ENCODE measurements at regions not wholly inside any gene's neighbourhood (a gene's known extent, or its start where the extent isn't known, plus 50 kb on each side); places are given as distances from the start of the nearest gene placed in this dataset.

GRCh38 chr12:85676816-85677749 lies 159.1 kb downstream of the RASSF9 start:
- in situ Hi-C loops (cut with HindIII; ENCODE audit: low pct_unique_long_range_greater_than_20kb, low sequenced_read_pairs) = no loop called here
- no peak for DNase-seq (ENCODE audit: low read depth, low spot score)

GRCh38 chr12:85679296-85679695 lies 156.9 kb downstream of the RASSF9 start:
- no peak for DNase-seq (ENCODE audit: low read depth, low spot score)
- in situ Hi-C loops (cut with HindIII; ENCODE audit: low pct_unique_long_range_greater_than_20kb, low sequenced_read_pairs) = no loop called here

GRCh38 chr12:85680881-85681280 lies 155.3 kb downstream of the RASSF9 start:
- DNase-seq (ENCODE audit: low read depth, low spot score) = no peak
- in situ Hi-C loops (cut with HindIII; ENCODE audit: low pct_unique_long_range_greater_than_20kb, low sequenced_read_pairs) = no loop called here

- in situ Hi-C loops (cut with HindIII; ENCODE audit: low pct_unique_long_range_greater_than_20kb, low sequenced_read_pairs) = no loop called here
- no peak for DNase-seq (ENCODE audit: low read depth, low spot score)
These were observed 154.9 kb downstream of the RASSF9 start for GRCh38 chr12:85681333-85681732.

GRCh38 chr12:85683051-85683450 lies 153.2 kb downstream of the RASSF9 start:
- in situ Hi-C loops (cut with HindIII; ENCODE audit: low pct_unique_long_range_greater_than_20kb, low sequenced_read_pairs) = no loop called here
- DNase-seq (ENCODE audit: low read depth, low spot score) = no peak

- no peak for DNase-seq (ENCODE audit: low read depth, low spot score)
- in situ Hi-C loops (cut with HindIII; ENCODE audit: low pct_unique_long_range_greater_than_20kb, low sequenced_read_pairs) = no loop called here
These were observed 147.4 kb downstream of the RASSF9 start for GRCh38 chr12:85688837-85689236.

GRCh38 chr12:85690146-85690545 lies 146.1 kb downstream of the RASSF9 start:
- DNase-seq (ENCODE audit: low read depth, low spot score) = peak; percentile 73
- in situ Hi-C loops (cut with HindIII; ENCODE audit: low pct_unique_long_range_greater_than_20kb, low sequenced_read_pairs) = no loop called here

- no peak for DNase-seq (ENCODE audit: low read depth, low spot score)
- in situ Hi-C loops (cut with HindIII; ENCODE audit: low pct_unique_long_range_greater_than_20kb, low sequenced_read_pairs) = no loop called here
These were observed 143.0 kb downstream of the RASSF9 start for GRCh38 chr12:85693093-85693665.

- in situ Hi-C loops (cut with HindIII; ENCODE audit: low pct_unique_long_range_greater_than_20kb, low sequenced_read_pairs) = no loop called here
These were observed 141.0 kb downstream of the RASSF9 start for GRCh38 chr12:85695097-85695715.

GRCh38 chr12:85697003-85697402 lies 139.2 kb downstream of the RASSF9 start:
- in situ Hi-C loops (cut with HindIII; ENCODE audit: low pct_unique_long_range_greater_than_20kb, low sequenced_read_pairs) = no loop called here
- DNase-seq (ENCODE audit: low read depth, low spot score) = no peak

More at GRCh38 chr12:85695097-85695715, 141.0 kb downstream of the RASSF9 start:
- DNase-seq (ENCODE audit: low read depth, low spot score) = no peak

- in situ Hi-C loops (cut with HindIII; ENCODE audit: low pct_unique_long_range_greater_than_20kb, low sequenced_read_pairs) = no loop called here
- DNase-seq (ENCODE audit: low read depth, low spot score) = no peak
These were observed 137.3 kb downstream of the RASSF9 start for GRCh38 chr12:85698937-85699336.

- in situ Hi-C loops (cut with HindIII; ENCODE audit: low pct_unique_long_range_greater_than_20kb, low sequenced_read_pairs) = no loop called here
- no peak for DNase-seq (ENCODE audit: low read depth, low spot score)
These were observed 127.4 kb downstream of the RASSF9 start for GRCh38 chr12:85708775-85709174.

GRCh38 chr12:85711735-85712390 lies 124.3 kb downstream of the RASSF9 start:
- DNase-seq (ENCODE audit: low read depth, low spot score) = no peak
- in situ Hi-C loops (cut with HindIII; ENCODE audit: low pct_unique_long_range_greater_than_20kb, low sequenced_read_pairs) = no loop called here

GRCh38 chr12:85713373-85713772 lies 122.8 kb downstream of the RASSF9 start:
- no peak for DNase-seq (ENCODE audit: low read depth, low spot score)
- in situ Hi-C loops (cut with HindIII; ENCODE audit: low pct_unique_long_range_greater_than_20kb, low sequenced_read_pairs) = no loop called here

GRCh38 chr12:85714425-85714824 lies 121.8 kb downstream of the RASSF9 start:
- in situ Hi-C loops (cut with HindIII; ENCODE audit: low pct_unique_long_range_greater_than_20kb, low sequenced_read_pairs) = no loop called here
- DNase-seq (ENCODE audit: low read depth, low spot score) = no peak

- in situ Hi-C loops (cut with HindIII; ENCODE audit: low pct_unique_long_range_greater_than_20kb, low sequenced_read_pairs) = no loop called here
These were observed 115.7 kb downstream of the RASSF9 start for GRCh38 chr12:85720308-85721033.

GRCh38 chr12:85725991-85726390 lies 110.2 kb downstream of the RASSF9 start:
- in situ Hi-C loops (cut with HindIII; ENCODE audit: low pct_unique_long_range_greater_than_20kb, low sequenced_read_pairs) = no loop called here
- DNase-seq (ENCODE audit: low read depth, low spot score) = peak; percentile 44

More at GRCh38 chr12:85720308-85721033, 115.7 kb downstream of the RASSF9 start:
- DNase-seq (ENCODE audit: low read depth, low spot score) = no peak

Data from SK-MEL-5 (cell line).